H1 (cell line): ENCODE measurements at regions not wholly inside any gene's neighbourhood (a gene's known extent, or its start where the extent isn't known, plus 50 kb on each side); places are given as distances from the start of the nearest gene placed in this dataset.

ENCODE experiments used
- ASH2L ChIP-seq: fragments of 200-600, 300-600 bp; sonication (generic); IDR thresholded peaks from one replicate; pipeline ENCODE4 v1.7.1; 2017; ENCODE audit warnings: low read length
- GTF2F1 ChIP-seq: IDR thresholded peaks from 2 replicates; pipeline ENCODE4 v1.6.1; 2012; ENCODE audit warnings: low read depth, low read length, improper control_type of control experiment, borderline replicate concordance
- KDM1A ChIP-seq: fragments of 200-600, 300-600 bp; sonication (generic); IDR thresholded peaks from 2 replicates; pipeline ENCODE4 v1.7.1; 2016; ENCODE audit warnings: mild to moderate bottlenecking, low read length, borderline replicate concordance
- PHF8 ChIP-seq: fragments of 200-600 bp; sonication (generic); conservative IDR thresholded peaks from 2 replicates; pipeline ENCODE4 v1.7.1; 2012; ENCODE audit warnings: low read depth, mild to moderate bottlenecking, inconsistent platforms, low read length, moderate library complexity
- POLR2AphosphoS5 ChIP-seq: IDR thresholded peaks from 2 replicates; pipeline ENCODE4 v1.6.1; 2011; ENCODE audit warnings: low read depth, low read length
- POU5F1 ChIP-seq: IDR thresholded peaks from 2 replicates; pipeline ENCODE4 v1.6.1; 2011; ENCODE audit warnings: low read depth, mild to moderate bottlenecking, low read length, moderate library complexity
- RNF2 ChIP-seq: fragments of 200-900, 300-1000 bp; sonication (generic); IDR thresholded peaks from 2 replicates; pipeline ENCODE4 v1.7.1; 2016; ENCODE audit warnings: borderline replicate concordance, low read depth, mild to moderate bottlenecking, antibody characterized with exemption, low read length; ENCODE audit not compliant: poor library complexity, severe bottlenecking; ENCODE audit errors: missing control alignments
- RXRA ChIP-seq: IDR thresholded peaks from 2 replicates; pipeline ENCODE4 v1.6.1; 2011; ENCODE audit warnings: low read depth, mild to moderate bottlenecking, low read length, moderate library complexity; ENCODE audit not compliant: insufficient read depth
- SIX5 ChIP-seq: IDR thresholded peaks from 2 replicates; pipeline ENCODE4 v1.6.1; 2011; ENCODE audit warnings: mild to moderate bottlenecking, low read depth, low read length
- SP1 ChIP-seq: IDR thresholded peaks from 2 replicates; pipeline ENCODE4 v1.6.1; 2011; ENCODE audit warnings: low read depth, low read length
- SP2 ChIP-seq: IDR thresholded peaks from 2 replicates; pipeline ENCODE4 v1.6.1; 2012; ENCODE audit warnings: mild to moderate bottlenecking, low read length, inconsistent platforms

GRCh38 chr4:27474691-27475090 lies 614.0 kb downstream of the STIM2 start (continued):
- no peak for TF ChIP-seq ASH2L
- no peak for TF ChIP-seq SIX5
- no peak for TF ChIP-seq POU5F1
- no peak for TF ChIP-seq PHF8
- TF ChIP-seq GTF2F1: no peak
- no peak for TF ChIP-seq SP1
- TF ChIP-seq POLR2AphosphoS5: no peak
- TF ChIP-seq RNF2: no peak
- TF ChIP-seq SP2: no peak
- TF ChIP-seq RXRA: no peak
- TF ChIP-seq KDM1A: no peak
